ENCODE measurements at regions not wholly inside any gene's neighbourhood (a gene's known extent, or its start where the extent isn't known, plus 50 kb on each side); places are given as distances from the start of the nearest gene placed in this dataset.
"Not testable (repeated sequence)": the region's sequence is repeated elsewhere in the genome, so short reads cannot be mapped to it uniquely, and the experiment has no call there.

GRCh38 chr6:71007298-71007697 is 50.4 kb upstream of the B3GAT2 start:
- not testable (repeated sequence) for TF ChIP-seq EZH2 (IDR thresholded peaks at IDR 0.05); POLR2AphosphoS5 (IDR thresholded peaks at IDR 0.05; ENCODE audit: borderline replicate concordance, low read depth, low read length); FOXP2 (optimal IDR thresholded peaks at IDR 0.05; ENCODE audit: control extremely low read depth, extremely low read length, insufficient read depth)
